ENCODE measurements at regions not wholly inside any gene's neighbourhood (a gene's known extent, or its start where the extent isn't known, plus 50 kb on each side); places are given as distances from the start of the nearest gene placed in this dataset.

DNA sequence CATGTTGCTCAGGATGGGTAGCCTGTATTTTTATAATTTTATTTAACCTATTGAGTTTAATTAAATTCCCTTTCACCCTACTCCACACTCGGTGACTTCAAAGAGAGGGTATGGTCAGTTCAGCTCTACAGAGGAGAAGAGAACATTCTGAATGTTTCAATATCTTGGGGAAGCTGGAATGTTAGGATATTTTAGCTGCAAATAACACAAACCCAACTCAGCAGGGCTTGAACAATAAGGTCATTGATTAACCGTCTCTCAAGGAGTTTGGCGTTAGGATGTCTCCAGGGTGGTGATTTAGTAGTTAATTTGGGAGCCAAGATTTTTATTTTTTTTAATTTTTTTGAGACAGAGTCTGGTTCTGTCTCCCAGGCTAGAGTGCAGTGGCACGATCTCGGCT lies 143.6 kb upstream of the SALL4 start:
- TF ChIP-seq, protein P1, sequence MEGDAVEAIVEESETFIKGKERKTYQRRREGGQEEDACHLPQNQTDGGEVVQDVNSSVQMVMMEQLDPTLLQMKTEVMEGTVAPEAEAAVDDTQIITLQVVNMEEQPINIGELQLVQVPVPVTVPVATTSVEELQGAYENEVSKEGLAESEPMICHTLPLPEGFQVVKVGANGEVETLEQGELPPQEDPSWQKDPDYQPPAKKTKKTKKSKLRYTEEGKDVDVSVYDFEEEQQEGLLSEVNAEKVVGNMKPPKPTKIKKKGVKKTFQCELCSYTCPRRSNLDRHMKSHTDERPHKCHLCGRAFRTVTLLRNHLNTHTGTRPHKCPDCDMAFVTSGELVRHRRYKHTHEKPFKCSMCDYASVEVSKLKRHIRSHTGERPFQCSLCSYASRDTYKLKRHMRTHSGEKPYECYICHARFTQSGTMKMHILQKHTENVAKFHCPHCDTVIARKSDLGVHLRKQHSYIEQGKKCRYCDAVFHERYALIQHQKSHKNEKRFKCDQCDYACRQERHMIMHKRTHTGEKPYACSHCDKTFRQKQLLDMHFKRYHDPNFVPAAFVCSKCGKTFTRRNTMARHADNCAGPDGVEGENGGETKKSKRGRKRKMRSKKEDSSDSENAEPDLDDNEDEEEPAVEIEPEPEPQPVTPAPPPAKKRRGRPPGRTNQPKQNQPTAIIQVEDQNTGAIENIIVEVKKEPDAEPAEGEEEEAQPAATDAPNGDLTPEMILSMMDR (conservative IDR thresholded peaks at IDR 0.05), result no peak
- TF ChIP-seq ZFX (IDR thresholded peaks at IDR 0.05), result no peak

All from C4-2B (cell line).